HuH-7.5 (cell line): ENCODE measurements at regions not wholly inside any gene's neighbourhood (a gene's known extent, or its start where the extent isn't known, plus 50 kb on each side); places are given as distances from the start of the nearest gene placed in this dataset.
"Not testable (repeated sequence)": the region's sequence is repeated elsewhere in the genome, so short reads cannot be mapped to it uniquely, and the experiment has no call there.

Source experiments
- DNase-seq: peaks from one replicate; pipeline ENCODE4 v3.0.0; 2011; ENCODE audit warnings: low spot score

DNA sequence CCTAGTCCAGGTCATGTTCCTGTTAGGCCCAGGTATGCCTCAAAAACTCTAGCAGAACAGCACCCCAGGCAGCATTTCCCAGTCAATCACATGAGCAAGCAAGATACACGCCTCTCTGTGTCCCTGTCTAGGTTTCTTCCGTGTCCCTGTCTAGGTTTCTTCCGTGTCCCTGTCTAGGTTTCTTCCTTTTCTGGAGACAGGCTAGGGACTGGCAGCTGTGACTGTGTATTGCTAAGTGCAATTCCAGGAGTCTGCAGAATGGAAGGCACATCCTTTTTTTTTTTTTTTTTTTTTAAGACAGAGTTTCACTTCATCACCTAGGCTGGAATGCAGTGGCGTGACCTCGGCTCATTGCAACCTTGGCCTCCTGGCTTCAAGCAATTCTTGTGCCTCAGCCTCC lies 77.6 kb downstream of the SETD4 start:
- no peak for DNase-seq

DNA sequence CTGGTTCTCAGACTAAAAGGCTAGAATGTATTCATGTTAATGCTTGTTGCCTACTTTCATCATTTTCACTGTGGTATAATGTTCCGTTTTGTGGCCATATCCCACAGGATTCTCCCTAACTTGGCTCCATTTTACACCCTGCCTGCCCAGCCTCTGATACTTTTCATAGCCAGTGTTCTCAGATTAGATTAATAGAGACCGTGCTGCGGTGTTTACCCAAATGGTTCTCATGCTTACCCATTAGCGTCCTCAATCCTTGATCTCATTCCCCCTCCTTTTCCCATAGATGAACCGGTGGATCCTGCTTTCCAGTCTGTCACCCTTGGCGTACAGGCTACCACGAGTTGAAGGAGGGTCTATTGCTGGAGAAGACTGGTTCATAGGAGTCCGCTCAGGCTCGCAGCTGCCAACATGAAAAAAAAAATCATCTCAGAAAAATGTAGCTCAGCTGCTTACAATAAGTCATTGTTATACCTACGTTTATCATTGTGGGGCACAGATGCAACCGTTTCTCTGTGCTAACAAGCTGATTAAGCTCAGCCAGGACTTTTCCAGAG lies 78.7 kb downstream of the SETD4 start:
- DNase-seq = no peak

DNA sequence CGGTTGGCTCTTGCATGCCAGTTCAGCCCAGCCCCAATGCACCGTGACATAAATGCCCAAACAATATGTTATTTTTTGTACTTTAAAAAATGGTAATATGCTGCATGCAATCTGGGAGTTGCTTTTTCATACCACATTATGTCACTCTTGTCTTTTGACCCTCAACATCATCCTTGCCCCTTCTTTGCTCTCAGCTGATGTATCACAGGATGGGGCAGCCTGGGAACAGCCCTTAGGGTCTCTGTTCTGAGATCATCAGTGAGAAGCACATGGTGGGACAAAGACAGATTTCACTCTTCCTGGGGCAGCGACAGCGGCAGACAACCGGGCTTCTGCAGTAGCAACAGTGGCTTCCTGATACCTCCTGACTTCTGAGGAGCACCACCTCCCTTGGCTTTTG lies 79.5 kb downstream of the SETD4 start:
- no peak for DNase-seq

DNA sequence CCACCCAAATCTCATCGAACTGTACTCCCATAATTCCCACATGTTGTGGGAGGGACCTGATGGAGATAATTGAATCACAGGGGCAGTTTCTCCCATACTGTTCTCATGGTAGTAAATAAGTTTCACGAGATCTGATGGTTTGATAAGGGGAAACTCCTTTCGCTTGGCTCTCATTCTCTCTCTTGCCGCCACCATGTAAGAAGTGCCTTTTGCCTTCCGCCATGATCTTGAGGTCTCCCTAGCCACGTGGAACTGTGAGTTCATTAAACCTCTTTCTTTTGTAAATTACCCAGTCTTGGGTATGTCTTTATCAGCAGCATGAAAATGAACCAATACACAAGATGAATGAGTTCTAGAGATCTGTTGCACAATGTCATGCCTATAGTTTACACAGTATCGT lies 82.5 kb downstream of the SETD4 start:
- DNase-seq = not testable (repeated sequence)

DNA sequence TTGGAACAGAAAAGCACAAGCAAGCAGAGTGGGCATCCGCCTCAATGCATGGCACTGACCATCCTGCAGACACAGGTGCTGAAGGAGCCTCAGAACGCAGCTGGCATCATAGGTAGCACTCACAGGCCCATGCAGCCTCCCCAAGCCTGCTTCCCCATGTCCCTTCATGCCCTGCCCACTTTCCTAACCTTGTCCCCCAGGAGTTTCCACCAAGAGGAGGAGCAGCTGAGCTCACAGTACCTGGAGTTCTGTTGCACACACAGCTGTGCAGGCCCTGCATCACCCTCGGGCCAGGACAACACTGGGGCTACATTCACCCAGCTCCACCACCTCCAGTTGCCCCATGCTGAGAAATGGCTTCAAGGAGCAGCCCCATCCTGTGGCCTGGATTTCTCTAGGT lies 83.4 kb downstream of the SETD4 start:
- no peak for DNase-seq

DNA sequence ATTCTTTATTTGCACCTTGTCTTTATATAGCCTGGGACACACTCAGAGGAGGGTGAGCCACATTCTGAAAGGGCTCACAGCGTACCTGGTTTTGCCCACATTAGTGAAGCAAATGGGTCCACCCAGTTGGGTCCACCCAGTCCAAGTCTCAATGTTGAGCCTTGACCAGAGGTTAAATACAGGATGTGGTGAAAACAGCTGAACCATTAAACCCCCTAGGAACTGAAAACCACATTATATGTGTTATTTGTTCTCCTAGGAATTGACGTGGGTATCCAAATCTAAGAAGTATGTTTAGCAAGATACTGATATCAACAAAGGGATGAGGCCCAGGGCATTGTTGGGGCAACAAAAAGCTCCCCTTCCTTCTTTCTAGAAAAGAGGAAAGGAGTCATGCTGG lies 83.8 kb downstream of the SETD4 start:
- DNase-seq = no peak

DNA sequence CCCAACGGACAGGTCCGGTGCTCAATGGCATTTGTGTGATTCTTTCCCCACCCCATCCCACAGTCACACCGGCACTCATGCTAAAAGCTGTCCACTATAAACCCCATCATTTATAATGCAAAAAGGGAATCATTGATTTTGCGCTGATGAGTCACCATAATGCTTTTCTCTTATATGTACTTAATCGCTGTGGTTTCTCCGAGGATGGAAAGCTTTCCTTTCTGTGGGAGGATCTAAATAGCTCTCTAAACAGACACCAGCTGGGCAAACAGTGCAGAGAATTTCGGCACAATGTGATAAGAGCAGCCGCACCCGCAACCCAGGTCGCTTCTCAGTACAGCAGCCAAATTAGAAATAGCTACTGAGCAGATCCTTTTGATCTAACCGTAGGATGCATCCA lies 85.6 kb downstream of the SETD4 start:
- no peak for DNase-seq

DNA sequence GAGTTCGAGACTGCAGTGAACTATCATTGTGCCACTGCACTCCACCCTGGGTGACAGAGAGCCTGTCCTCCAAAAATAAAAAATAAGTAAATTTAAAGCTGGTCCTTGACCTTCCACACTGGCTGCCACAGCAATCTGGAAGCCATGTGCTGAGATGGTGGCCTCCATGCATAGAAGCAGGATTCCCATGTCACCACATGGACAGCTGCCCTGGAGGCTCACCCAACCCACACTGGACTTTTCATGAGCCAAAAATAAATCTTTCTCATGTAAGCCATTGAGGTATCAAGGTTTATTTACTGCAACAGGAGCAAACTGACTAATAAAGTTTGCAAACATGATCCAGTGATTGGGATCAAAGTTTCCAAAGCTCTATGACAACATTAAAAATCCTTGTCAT lies 88.5 kb downstream of the SETD4 start:
- no peak for DNase-seq

DNA sequence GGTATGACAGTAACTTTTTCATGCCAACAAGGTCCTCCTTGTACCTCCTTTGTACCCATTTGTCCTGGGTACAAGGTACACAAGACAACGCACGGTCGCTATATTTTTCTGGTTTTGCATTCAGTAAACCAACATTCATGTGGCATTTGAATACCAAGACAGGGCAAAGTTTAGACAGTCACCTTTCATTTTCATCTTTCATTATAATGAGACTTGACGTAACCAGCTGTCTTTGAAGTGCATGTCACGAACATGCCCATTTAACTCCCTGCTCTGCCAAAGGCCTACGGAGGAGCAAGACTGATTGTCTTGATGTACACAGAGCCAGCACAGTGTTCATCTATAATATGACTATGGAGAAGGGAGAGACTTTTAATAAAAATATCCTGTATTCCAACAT lies 91.0 kb downstream of the SETD4 start:
- no peak for DNase-seq

DNA sequence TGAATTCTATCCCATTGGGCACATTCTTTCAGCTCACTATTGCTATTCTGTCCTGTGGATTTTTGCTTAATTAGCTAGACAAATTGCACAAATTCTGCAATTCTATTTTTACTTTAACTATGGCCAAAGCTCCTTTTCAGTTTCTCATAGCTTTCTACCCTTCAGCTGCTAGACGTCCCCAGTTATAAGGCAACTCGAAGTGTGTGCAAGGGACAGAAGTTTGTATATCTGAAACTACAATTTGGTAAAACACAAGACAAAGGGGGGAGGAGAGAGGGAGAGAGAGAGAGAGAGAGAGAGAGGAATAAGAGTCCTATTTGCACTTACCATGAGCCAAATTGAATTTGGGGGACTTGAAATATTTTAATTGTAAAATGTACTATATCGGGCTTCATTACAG lies 91.8 kb downstream of the SETD4 start:
- no peak for DNase-seq

DNA sequence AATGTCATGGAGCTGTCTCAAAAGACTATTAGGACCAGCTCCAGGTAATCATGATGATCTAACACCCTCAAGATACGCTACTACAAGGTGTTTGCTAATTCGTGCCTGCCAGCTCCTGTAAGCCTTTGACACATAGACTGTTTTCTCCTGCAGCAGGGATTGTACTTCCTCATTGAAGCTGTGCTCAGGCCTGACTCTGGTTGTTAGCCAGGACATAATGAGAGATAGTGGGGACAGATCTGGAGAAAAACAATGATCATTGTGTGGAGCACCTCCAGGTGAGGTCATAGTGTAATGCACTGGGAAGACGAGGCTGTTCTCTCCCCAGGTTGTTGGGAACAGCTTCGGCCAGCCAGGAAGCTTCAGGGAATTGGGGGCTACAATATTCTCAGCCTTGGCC lies 94.6 kb downstream of the SETD4 start:
- no peak for DNase-seq

DNA sequence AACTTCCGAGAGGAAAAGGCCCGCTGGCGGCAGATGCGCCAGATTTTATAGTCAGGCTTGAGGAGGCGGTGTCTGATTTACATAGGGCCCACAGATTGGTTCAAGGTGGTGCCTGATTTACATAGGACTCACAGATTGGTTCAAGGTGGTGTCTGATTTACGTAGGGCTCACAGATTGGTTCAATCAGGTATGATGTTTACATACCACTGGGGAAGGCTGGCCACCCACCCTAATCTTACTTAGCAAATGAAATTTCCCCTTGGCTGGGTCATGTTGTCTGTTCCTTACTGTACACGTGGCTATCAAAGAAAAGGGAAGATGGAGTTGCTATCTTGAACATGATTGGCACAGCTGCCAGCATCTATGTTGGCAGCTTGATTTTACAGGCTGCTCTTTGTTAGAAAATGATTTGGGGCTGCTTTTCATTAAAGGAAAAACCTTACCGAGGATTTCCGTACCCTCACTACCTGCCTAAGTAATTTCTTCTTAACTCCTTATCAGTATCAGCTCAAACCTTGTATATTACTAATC lies 96.3 kb downstream of the SETD4 start:
- no peak for DNase-seq

DNA sequence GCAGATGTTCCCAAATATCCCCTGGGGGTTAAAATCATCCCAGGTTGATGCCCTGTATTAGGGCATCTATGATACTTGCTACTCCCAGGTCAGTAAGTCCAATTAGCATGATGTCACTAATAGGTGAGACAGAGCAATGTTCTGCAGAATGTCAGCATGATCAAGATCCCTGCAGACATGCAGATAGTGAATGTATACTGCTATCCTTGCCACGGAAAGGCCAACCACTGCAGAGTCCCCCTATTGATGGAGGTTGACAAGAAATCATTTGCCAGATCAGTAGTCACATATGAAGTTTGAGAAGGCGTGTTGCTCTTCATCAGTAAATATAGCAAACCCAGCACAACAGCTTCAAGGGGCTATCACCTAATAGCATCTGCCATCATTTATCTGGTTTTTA lies 97.4 kb downstream of the SETD4 start:
- DNase-seq = no peak

DNA sequence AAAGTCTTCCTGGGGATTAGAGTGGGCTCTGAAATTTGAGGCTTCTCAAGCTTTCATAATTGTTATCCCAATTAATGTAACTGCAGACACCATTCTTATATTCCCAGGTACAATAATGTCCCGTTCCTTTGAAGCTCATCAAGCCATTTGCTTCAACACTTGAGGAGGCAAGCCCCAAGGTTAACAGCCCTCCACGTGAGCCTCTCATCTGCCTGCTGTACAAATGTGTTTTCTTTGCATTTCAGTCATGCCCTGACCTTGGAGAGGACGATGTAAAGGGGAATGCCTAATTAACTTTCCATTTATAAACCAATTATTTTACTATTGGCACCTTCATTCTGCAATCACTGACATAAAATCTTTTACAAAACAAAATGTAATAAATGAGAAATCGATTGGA lies 106.3 kb downstream of the SETD4 start:
- no peak for DNase-seq

DNA sequence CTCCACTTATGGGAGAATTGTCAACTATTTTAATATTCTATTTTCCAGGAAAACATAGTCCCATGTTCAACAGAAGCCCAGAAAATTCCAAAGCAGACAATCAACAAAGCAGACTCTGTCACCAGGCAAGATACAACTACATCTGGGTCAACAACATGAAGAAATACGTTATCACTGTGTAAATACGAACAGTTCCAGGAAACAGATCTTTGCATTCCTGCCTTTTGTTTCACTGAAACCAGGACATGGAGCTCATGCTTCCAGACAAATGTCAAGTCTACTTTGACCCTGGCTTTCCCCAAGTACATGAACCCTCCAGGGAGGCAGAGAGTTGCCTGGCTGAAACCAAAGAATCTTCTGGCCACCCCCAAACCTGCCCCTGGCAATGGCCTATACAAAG lies 106.7 kb downstream of the SETD4 start:
- no peak for DNase-seq

DNA sequence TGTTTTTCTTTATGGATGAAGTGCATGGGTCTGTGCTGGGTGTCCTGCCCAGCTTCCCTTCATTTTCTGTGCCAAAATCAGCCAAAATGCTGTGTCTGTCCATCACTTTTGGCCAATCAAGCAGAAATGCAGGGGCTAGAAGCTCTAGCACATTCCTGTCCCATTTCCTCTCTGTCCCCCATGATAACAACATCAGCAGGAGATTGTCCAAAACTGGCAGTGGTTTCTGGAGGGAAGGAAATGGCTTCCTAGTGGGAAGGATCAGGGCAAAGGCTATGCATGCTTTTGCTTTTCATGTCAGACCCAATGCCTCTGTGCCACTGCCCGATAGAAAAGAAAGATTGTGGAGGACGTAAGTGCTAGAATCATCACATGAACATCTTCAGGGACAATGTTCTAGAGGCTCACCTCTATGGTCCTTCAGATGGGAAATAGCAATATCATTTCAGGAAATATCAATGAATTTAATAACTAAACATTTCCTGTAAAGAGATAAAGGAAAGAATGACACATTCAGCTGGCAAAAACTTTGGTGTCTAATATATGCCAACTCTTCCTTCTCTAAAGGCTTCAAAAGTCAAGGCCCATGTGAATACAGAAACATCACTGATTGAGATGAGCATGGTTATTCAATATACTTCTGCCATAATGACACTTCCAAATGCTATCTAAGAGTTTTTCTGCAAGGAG lies 107.5 kb downstream of the SETD4 start:
- DNase-seq = no peak

DNA sequence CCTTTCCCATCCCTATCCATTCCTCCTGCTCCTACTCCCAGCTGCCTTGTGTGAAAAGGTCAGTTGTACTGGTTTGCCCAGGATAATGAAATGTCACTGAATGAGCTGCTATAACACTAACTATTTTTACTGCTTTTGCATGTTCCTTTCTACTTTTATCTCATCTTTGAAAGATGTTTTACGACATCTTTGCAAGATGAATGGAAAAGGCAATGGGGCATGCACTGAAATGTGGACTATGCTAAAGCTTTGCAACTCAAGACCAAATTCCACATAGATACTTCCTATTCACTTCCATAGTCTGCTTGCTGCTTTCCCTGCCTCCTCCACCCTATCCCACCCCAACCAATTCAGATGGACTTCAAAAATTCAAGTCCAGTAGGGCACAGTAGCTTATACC lies 111.3 kb downstream of the SETD4 start:
- DNase-seq = no peak

DNA sequence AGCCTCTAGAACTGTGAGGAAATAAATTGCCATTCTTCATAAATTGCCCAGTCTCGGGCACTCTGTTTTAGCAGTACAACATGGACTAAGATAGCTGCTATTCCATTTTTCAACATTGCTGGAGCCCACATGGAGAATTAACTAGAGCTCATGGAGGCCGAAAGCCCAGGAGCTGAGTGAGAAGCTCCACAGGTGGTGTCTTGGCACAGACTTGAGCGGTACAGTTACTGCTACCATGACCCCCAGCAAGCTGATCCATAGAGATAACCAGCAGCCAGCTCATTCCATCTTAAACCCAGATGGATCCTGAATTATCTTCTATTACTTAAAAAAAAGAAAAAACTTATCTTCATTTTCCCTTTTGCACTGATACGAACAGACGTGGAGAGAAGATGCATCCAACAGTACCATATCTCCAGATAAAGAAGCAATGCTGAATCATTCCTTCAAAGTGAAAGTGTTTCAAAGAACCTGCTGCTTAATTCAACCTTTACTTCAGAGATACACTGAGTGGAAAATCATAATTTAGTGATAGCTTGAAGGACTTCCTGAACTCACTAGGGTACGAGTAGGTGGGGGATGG lies 115.1 kb downstream of the SETD4 start:
- DNase-seq = no peak

DNA sequence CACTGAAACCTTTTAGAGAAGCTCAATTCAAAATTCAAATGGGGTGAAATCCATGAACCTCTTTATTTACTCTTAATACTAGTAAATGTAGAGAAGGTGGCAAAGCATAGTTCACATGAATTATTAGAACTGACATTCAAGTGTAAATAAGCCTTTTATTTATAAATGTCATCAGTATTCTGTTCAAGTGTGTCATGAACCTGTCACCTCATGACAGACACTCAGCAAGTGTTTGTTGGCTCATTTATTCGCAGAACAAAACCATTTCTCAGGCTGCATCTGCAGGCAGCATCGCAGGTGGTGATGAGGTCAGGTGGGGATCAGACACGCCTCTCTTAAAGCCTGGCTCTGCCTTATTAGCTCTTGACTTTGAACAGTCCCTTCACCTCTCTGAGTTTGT lies 116.6 kb downstream of the SETD4 start:
- no peak for DNase-seq

DNA sequence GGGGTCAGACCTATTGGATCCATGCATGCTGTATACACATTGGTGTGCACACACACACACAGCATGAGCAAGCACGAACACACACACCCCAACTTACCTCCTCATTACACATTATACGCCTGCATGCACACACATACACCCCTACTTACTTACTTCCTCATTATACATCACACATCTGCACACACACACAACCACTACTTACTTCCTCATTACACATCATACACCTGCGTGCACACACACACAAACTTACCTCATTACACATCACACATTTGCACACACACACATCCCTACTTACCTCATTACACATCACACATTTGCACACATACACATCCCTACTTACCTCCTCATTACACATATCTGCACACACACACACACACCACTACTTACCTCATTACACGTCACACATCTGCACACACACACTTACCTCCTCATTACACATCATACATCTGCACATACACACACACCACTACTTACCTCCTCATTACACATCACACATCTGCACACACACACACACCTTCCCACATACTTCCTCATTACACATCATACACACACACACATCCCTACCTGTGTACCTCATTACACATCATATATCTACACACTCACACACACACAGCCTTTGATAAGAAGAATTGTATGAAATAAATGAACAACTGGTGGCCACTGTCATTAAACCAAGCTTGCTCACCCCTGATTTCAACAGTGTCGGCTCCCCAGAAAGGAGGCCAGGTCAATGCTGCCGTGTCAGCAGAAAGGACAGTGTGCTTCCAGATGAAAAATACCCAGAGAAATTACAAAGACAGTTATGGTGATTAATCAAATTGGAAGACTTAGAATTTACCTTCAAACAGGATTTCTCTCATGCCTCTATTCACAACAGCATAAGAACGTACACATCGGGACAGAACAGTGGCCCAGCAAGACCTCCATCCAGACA lies 117.8 kb downstream of the SETD4 start:
- no peak for DNase-seq

DNA sequence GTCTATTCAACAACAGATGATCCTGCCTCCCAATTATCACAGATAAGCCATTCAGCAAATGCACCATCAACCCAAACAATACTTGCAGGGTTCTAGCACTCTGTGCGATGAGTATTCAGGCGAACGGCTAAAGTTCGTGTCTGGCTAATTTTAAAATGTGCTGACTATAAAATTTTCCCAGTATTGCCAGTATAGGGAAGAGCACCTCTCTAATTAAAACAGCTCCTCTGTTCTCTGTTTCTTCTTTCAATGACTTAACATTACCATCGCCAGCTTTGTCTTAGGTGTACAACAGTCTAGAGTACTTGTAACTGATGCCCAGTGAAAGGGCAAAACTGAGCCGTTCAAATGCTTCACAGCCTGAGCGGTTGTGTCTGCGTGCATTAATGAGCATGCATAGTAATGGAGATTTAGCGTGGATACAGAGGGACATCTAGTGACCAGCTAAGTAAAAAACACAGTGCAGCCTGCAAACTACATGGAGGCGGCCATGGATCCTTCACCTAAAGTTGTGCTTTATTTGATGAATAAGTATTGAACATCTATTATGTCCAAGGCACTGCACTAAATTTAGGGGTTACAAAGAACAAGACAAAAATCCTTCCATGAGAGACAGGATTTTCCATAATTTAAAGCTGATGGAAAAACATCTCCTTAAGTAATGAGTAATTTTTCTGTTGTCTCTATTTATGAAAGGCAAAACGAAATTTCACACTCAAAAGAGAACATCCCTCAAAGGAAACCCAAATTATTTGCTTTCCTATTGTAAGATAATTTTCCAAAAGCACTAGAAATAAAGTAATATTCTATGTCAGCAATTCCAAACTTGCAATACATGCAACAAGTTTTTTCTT lies 120.0 kb downstream of the SETD4 start:
- no peak for DNase-seq

DNA sequence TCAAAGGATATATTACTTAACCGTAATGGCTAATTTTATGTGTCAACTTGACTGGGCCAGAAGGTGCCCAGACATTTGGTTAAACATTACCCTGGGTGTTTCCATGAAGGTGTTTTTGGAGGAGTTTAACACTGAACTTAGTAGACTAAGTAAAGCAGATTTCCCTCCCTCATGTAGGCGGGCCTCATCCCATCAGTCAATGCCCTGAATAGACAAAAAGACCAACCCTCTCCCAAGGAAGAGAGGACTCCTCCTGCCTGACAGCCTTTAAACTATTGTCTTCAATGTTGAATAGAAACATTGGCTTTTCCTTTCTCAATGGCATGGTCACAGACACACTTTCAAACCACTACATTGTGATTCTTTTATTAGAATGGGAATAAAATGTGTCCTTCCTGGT lies 121.9 kb downstream of the SETD4 start:
- no peak for DNase-seq
